BE2C (cell line): ENCODE measurements at regions not wholly inside any gene's neighbourhood (a gene's known extent, or its start where the extent isn't known, plus 50 kb on each side); places are given as distances from the start of the nearest gene placed in this dataset.

Experiments used
- DNase-seq: peaks from one replicate; pipeline ENCODE4 v3.0.0-alpha.2; 2020
- H3K27me3 ChIP-seq: fragments of 250-450 bp; sonication (Bioruptor Pico); 2 replicates; pipeline ENCODE4 v1.5.1; 2020; ENCODE audit warnings: mild to moderate bottlenecking
- H3K36me3 ChIP-seq: fragments of 250-450 bp; sonication (Bioruptor Pico); 2 replicates; pipeline ENCODE4 v1.5.1; 2020; ENCODE audit warnings: mild to moderate bottlenecking
- H3K4me1 ChIP-seq: fragments of 250-450 bp; sonication (Bioruptor Pico); 2 replicates; pipeline ENCODE4 v1.5.1; 2020
- H3K4me3 ChIP-seq: 2 replicates; pipeline ENCODE4 v1.5.1; 2011; ENCODE audit warnings: low read depth, low read length
- H3K9me3 ChIP-seq: fragments of 250-450 bp; sonication (Bioruptor Pico); 2 replicates; pipeline ENCODE4 v1.5.1; 2020
- TF ChIP-seq, protein P1 (sequence below): IDR thresholded peaks from 2 replicates; pipeline ENCODE4 v1.5.1; 2012; ENCODE audit warnings: mild to moderate bottlenecking, low read depth, low read length

DNA sequence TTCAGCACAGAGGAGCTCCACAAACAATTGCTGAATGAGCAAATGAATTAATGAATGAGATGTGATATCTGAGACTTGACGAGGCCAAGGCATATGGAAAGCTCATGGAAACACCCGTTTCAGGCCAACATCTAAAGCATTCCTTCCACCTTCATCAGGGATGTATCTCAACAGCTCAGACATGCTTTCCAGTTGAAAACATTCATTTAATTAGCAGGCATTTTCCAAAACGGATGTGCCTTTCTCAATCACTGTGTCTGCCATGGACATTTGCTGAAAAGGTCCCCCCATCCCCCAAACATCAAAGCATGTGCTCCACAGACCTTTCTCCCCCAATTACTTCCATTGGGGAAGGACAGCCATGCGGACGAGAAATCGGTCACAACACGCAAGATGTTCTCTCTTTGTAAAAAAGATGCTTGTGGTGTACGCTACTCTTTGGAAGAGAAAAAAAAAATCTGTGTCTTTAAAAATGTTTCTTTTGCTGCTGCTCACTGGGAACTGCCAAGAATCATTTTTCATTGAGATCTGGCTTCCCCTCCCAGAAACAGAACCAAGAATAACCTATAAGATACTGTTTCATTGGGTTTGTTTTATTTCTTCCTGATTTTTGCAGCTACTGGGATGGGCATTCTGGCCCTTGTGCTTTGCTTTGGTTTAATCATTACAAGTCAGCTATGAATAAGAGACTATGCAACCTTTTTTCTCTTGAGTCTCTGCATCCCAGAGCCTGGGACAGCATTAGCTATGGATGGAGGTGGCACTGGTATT is 528.2 kb downstream of the MED13L start:
- Histone ChIP-seq H3K4me1 (peaks cover 22% of the 10 kb centered on the region), H3K4me3 (no peak overlapping the region), H3K9me3 (no peaks in the 10 kb centered on the region), H3K27me3 (no peaks in the 10 kb centered on the region), H3K36me3 (no peaks in the 10 kb centered on the region)
- TF ChIP-seq, protein P1, sequence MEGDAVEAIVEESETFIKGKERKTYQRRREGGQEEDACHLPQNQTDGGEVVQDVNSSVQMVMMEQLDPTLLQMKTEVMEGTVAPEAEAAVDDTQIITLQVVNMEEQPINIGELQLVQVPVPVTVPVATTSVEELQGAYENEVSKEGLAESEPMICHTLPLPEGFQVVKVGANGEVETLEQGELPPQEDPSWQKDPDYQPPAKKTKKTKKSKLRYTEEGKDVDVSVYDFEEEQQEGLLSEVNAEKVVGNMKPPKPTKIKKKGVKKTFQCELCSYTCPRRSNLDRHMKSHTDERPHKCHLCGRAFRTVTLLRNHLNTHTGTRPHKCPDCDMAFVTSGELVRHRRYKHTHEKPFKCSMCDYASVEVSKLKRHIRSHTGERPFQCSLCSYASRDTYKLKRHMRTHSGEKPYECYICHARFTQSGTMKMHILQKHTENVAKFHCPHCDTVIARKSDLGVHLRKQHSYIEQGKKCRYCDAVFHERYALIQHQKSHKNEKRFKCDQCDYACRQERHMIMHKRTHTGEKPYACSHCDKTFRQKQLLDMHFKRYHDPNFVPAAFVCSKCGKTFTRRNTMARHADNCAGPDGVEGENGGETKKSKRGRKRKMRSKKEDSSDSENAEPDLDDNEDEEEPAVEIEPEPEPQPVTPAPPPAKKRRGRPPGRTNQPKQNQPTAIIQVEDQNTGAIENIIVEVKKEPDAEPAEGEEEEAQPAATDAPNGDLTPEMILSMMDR: no peak
- no peak for DNase-seq

DNA sequence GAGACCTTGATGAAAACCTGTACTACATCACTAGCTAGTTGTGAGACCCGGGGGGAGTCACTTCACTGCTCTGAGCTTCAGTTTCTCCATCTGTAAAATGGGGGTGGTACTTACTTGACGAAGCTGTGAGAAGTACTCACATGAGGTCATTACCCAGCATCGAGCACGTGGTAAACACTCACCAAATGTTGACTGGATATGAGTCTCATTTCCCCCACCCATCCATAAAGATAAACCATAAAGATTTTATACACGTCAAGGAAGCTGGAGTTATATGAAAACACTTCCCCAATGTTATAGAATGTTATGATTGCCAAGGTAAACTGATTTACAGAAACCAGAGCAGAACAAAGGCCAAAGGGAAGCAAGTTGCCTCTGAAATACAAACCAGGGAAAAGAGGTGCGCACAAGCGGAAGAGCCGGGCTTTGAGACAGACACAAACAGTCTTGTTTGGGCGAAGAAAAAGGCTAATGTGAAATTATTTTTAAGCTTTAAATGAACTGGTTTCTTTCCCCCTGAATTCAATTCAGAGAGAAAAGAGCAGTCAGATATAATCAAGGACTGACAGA is 536.8 kb downstream of the MED13L start:
- Histone ChIP-seq H3K4me1 (peaks cover 5% of the 10 kb centered on the region), H3K9me3 (no peaks in the 10 kb centered on the region), H3K36me3 (no peaks in the 10 kb centered on the region), H3K27me3 (no peaks in the 10 kb centered on the region), H3K4me3 (no peak overlapping the region)
- no peak for DNase-seq
- TF ChIP-seq, protein P1: no peak

DNA sequence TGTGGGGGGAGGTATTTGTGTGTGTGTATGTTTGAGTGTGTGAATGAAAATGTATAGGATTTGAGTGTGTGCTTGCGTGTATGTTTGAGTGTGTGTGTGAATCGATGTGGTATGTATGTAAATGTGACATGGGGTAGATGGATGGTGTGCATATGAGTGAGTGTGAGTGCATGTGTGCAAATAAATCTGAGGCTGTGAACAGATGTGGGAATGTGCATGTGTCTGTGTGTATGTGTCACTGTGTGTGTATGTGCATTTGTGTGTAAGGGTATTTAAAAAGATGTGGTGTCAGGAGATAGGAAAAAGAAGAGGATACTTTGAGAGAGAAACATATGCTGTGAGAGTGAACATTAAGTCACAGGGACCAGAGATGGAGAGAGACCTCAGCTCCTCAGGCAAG is 539.6 kb downstream of the MED13L start:
- Histone ChIP-seq H3K9me3 (no peaks in the 10 kb centered on the region), H3K4me1 (peaks cover 5% of the 10 kb centered on the region), H3K36me3 (no peaks in the 10 kb centered on the region), H3K4me3 (no peak overlapping the region), H3K27me3 (no peaks in the 10 kb centered on the region)
- TF ChIP-seq, protein P1: no peak
- DNase-seq: no peak

DNA sequence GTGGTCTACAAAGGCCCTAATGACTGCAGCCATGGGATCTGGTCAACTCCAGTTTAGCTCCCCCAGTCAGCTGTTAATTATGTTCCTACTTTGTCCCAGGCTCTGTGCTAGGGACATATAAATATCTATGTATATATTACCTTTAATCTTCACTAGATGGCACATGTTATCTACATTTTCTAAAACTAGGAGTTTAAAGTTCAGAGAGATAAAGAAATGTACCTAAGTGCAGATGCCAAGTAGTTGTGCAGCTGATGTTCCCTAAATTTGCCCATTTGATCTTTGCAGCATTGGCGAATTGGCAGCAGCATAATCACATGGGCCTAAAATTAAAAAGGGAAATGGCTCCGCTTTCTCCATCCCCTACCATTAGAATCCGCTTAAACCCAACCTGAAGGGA is 541.1 kb downstream of the MED13L start:
- TF ChIP-seq, protein P1: no peak
- Histone ChIP-seq H3K9me3 (no peaks in the 10 kb centered on the region), H3K4me3 (no peak overlapping the region), H3K27me3 (no peaks in the 10 kb centered on the region), H3K4me1 (peaks cover 5% of the 10 kb centered on the region), H3K36me3 (no peaks in the 10 kb centered on the region)
- DNase-seq: no peak

DNA sequence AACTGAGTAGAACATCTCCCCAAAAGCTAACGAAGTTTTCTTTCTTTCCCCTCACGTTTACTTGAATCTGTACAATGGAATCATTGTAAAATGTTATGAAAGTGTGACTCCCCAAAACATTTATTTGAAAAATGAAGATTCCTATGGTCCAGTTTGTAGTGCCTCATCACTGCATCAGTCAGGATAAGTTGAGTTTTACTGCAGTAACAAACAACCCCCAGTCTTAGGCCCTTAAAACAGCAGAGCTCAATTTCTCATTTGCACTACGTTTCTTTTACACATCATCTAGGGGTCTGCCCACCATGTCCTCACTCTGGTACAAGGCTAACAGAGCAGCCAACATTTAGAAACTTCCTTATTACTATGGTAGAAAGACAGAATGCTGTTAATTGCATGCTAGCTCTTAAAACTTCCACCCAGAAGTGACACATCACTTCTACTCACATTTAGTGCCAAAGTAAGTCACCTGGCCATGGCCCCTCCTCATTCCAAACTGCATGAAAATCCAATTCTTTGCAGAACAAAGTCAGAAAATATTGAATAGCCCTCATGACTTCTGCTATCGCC is 546.4 kb downstream of the MED13L start:
- DNase-seq: no peak
- Histone ChIP-seq H3K36me3 (no peaks in the 10 kb centered on the region), H3K27me3 (no peaks in the 10 kb centered on the region), H3K9me3 (no peaks in the 10 kb centered on the region), H3K4me3 (no peak overlapping the region), H3K4me1 (no peaks in the 10 kb centered on the region)
- TF ChIP-seq, protein P1: no peak

DNA sequence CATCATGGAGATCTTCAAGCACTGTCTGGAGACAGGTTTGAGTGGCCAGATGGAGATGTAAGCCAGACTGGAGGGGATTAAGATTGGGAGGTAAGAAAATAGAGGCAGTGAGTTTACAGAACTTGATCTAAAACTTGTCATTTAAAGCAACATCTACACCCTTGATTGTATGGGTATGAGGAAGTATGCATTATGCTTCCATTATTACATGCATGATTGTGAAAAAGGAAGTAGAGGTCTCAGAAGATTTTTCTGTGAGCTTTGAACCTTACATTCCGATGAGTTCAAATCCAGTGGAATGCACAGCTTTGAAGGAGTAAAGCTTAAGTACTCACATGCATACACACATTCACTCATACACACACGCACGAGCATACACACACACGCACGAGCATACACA is 550.8 kb downstream of the MED13L start:
- no peak for DNase-seq
- Histone ChIP-seq H3K4me1 (no peaks in the 10 kb centered on the region), H3K4me3 (no peak overlapping the region), H3K9me3 (no peaks in the 10 kb centered on the region), H3K27me3 (no peaks in the 10 kb centered on the region), H3K36me3 (no peaks in the 10 kb centered on the region)
- TF ChIP-seq, protein P1: no peak
